Esophagus muscularis mucosa (tissue), 4 donors: ENCODE measurements at regions not wholly inside any gene's neighbourhood (a gene's known extent, or its start where the extent isn't known, plus 50 kb on each side); places are given as distances from the start of the nearest gene placed in this dataset.

Experiments
- EP300 ChIP-seq: sonication (generic); formaldehyde crosslinking; IDR thresholded peaks from one replicate; pipeline ENCODE4 v1.6.1; 2017; ENCODE audit warnings: antibody characterized with exemption
- POLR2A ChIP-seq: fragments of 450-650 bp; IDR thresholded peaks from one replicate; pipeline ENCODE4 v1.6.1; 2017; ENCODE audit warnings: antibody characterized with exemption, moderate library complexity, mild to moderate bottlenecking, low read depth
- POLR2AphosphoS5 ChIP-seq, 2 donors: sonication (generic); formaldehyde crosslinking; IDR thresholded peaks; one replicate each; pipeline ENCODE4 v1.6.1; 2017; ENCODE audit warnings: antibody characterized with exemption in 2 of 2
- TF ChIP-seq, protein P1 (sequence below), 3 experiments: fragments of 200-600 bp in 2 of 3; fragments of 450-650 bp in 1 of 3; sonication (generic) in 2 of 3; IDR thresholded peaks; one replicate each; pipeline ENCODE4 v1.5.1; 2017 to 2019; ENCODE audit warnings: antibody characterized with exemption in 3 of 3, mild to moderate bottlenecking in 2 of 3, moderate library complexity in 1 of 3

DNA sequence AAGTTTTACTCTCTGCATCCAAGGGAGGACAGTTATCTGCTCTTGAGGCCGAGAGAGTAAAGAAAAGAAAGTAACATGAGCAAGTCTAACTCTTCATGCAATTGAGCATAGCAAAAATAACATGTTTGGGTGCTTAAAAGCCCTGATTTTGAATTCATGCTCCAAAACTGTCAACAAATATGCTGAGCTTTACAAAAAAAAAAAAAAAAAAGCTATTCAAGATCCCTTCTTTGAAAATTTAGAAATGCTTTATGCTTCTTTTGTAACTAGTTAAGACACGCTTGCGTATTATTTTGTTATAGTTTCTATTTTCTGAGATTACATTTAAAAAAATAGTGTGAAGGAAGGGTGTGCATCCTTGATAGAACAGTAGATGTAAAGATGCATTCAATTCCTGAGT is 1733.0 kb downstream of the MRPL39 start:
- TF ChIP-seq, protein P1, sequence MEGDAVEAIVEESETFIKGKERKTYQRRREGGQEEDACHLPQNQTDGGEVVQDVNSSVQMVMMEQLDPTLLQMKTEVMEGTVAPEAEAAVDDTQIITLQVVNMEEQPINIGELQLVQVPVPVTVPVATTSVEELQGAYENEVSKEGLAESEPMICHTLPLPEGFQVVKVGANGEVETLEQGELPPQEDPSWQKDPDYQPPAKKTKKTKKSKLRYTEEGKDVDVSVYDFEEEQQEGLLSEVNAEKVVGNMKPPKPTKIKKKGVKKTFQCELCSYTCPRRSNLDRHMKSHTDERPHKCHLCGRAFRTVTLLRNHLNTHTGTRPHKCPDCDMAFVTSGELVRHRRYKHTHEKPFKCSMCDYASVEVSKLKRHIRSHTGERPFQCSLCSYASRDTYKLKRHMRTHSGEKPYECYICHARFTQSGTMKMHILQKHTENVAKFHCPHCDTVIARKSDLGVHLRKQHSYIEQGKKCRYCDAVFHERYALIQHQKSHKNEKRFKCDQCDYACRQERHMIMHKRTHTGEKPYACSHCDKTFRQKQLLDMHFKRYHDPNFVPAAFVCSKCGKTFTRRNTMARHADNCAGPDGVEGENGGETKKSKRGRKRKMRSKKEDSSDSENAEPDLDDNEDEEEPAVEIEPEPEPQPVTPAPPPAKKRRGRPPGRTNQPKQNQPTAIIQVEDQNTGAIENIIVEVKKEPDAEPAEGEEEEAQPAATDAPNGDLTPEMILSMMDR (IDR thresholded peaks at IDR 0.05): no peak
- TF ChIP-seq POLR2A (no peak), POLR2AphosphoS5 (IDR thresholded peaks at IDR 0.05) (no peak), EP300 (no peak)
